GM12878 (cell line): ENCODE measurements at regions not wholly inside any gene's neighbourhood (a gene's known extent, or its start where the extent isn't known, plus 50 kb on each side); places are given as distances from the start of the nearest gene placed in this dataset.

Experiments used
- ATAC-seq: fragments of 200-7000 bp; cut with Tn5 transposase; 3 replicates; pipeline ENCODE4 v1.9.1; 2020; ENCODE audit warnings: mild to moderate bottlenecking, moderate library complexity
- BruUV-seq: library from RNA; stranded (reverse); fragments of 400-500 nt; replicated peaks from 2 replicates; lab custom pipeline; 2021; lab: Mats Ljungman, UMichigan
- CTCF ChIA-PET: fragments of 300-600 bp; sonication (Branson Sonifier 250); formaldehyde crosslinking; extraction: SDS; loops from one replicate; lab custom pipeline; 2021; ENCODE audit warnings: inconsistent platforms; lab: Yijun Ruan, JAX
- POLR2A ChIA-PET: fragments of 350-600 bp; formaldehyde crosslinking; extraction: SDS; loops from one replicate; lab custom pipeline; 2021; ENCODE audit warnings: inconsistent platforms; lab: Charles Lee
- RAD21 ChIA-PET: fragments of 300-600 bp; sonication (Branson Sonifier 250); formaldehyde crosslinking; loops from one replicate; lab custom pipeline; 2023; ENCODE audit warnings: antibody characterized with exemption; ENCODE audit not compliant: unreplicated experiment; lab: Charles Lee
- SMC1A ChIA-PET: fragments of 300-600 bp; sonication (Branson Sonifier 250); formaldehyde crosslinking; loops from one replicate; lab custom pipeline; 2023; ENCODE audit not compliant: unreplicated experiment, uncharacterized antibody; lab: Charles Lee
- DNase-seq: peaks from one replicate; pipeline ENCODE4 v3.0.0-alpha.2; 2011; ENCODE audit warnings: low read depth, low spot score
- FAIRE-seq: peaks from 3 replicates; lab custom pipeline; 2011; peaks lifted over from hg19 to GRCh38; lab: Jason Lieb, UNC
- H2AFZ ChIP-seq: 2 replicates; pipeline ENCODE4 v1.6.0; 2011; ENCODE audit warnings: low read depth, low read length, control low read depth; ENCODE audit not compliant: control insufficient read depth
- H3K27ac ChIP-seq: 2 replicates; pipeline ENCODE4 v1.5.1; 2011; ENCODE audit warnings: control low read depth; ENCODE audit not compliant: control insufficient read depth, insufficient read depth
- H3K27me3 ChIP-seq, 2 experiments: replicated peaks in 1 of 2; 2 replicates each; pipeline versions ENCODE4 v1.6.0 to v1.6.1; 2011; ENCODE audit warnings: low read length in 1 of 2; ENCODE audit not compliant: control insufficient read depth in 2 of 2, insufficient read depth in 2 of 2
- H3K36me3 ChIP-seq, 2 experiments: 2 replicates each; pipeline ENCODE4 v1.5.1; 2011; ENCODE audit warnings: low read length in 1 of 2; ENCODE audit not compliant: control insufficient read depth in 2 of 2, insufficient read depth in 2 of 2
- H3K4me1 ChIP-seq: 2 replicates; pipeline ENCODE4 v1.6.1; 2011; ENCODE audit warnings: mild to moderate bottlenecking, low read length, moderate library complexity, mixed read lengths; ENCODE audit not compliant: control insufficient read depth, insufficient read depth
- H3K4me2 ChIP-seq: 2 replicates; pipeline ENCODE4 v1.6.0; 2011; ENCODE audit warnings: control low read depth; ENCODE audit not compliant: control insufficient read depth, insufficient read depth
- H3K4me3 ChIP-seq: fragments of 200-600 bp; sonication (generic); 2 replicates; pipeline ENCODE4 v1.5.1; 2016
- H3K79me2 ChIP-seq: 2 replicates; pipeline ENCODE4 v1.6.0; 2011; ENCODE audit warnings: low read length; ENCODE audit not compliant: control insufficient read depth, insufficient read depth
- H3K9ac ChIP-seq: 2 replicates; pipeline ENCODE4 v1.8.0; 2011; ENCODE audit warnings: low read length, control low read depth, mixed read lengths; ENCODE audit not compliant: control insufficient read depth, insufficient read depth
- H3K9me3 ChIP-seq: replicated peaks from 3 replicates; pipeline ENCODE4 v1.5.1; 2011; ENCODE audit warnings: mild to moderate bottlenecking, low read length; ENCODE audit not compliant: control insufficient read depth, insufficient read depth
- H4K20me1 ChIP-seq: 2 replicates; pipeline ENCODE4 v1.6.0; 2011; ENCODE audit not compliant: control insufficient read depth, insufficient read depth
- ASH2L ChIP-seq: fragments of 300-600, 200-600 bp; sonication (generic); IDR thresholded peaks from 2 replicates; pipeline ENCODE4 v1.6.1; 2017; ENCODE audit warnings: low read depth, mild to moderate bottlenecking, borderline replicate concordance
- BRCA1 ChIP-seq: IDR thresholded peaks from 2 replicates; pipeline ENCODE4 v1.6.1; 2011; ENCODE audit warnings: low read depth, low read length, improper control_type of control experiment
- FOXM1 ChIP-seq: IDR thresholded peaks from 2 replicates; pipeline ENCODE4 v1.6.1; 2012; ENCODE audit warnings: low read depth, mild to moderate bottlenecking, inconsistent platforms, low read length, moderate library complexity
- NR2C1 ChIP-seq: fragments of 450-650 bp; IDR thresholded peaks from 2 replicates; pipeline ENCODE4 v1.6.1; 2017; ENCODE audit warnings: antibody characterized with exemption, mild to moderate bottlenecking, moderate library complexity
- PAX5 ChIP-seq: IDR thresholded peaks from 2 replicates; pipeline ENCODE4 v1.6.1; 2011; ENCODE audit warnings: low read depth, low read length, borderline replicate concordance
- POLR2AphosphoS5 ChIP-seq: IDR thresholded peaks from 2 replicates; pipeline ENCODE4 v1.6.1; 2011; ENCODE audit warnings: mild to moderate bottlenecking, low read length, inconsistent platforms
- SP1 ChIP-seq: IDR thresholded peaks from one replicate; pipeline ENCODE4 v1.6.1; 2011; ENCODE audit warnings: low read depth, low read length
- SRF ChIP-seq, 2 experiments: IDR thresholded peaks; 2 replicates each; pipeline ENCODE4 v1.6.1; 2011; ENCODE audit warnings: low read depth in 2 of 2, low read length in 2 of 2, mild to moderate bottlenecking in 1 of 2, moderate library complexity in 1 of 2
- STAT3 ChIP-seq: IDR thresholded peaks from 2 replicates; pipeline ENCODE4 v1.6.1; 2011; ENCODE audit warnings: low read depth, low read length, improper control_type of control experiment
- TARDBP ChIP-seq: IDR thresholded peaks from 2 replicates; pipeline ENCODE4 v1.6.1; 2016; ENCODE audit warnings: borderline replicate concordance
- YBX1 ChIP-seq: fragments of 450-650 bp; IDR thresholded peaks from 2 replicates; pipeline ENCODE4 v1.6.1; 2016; ENCODE audit warnings: antibody characterized with exemption
- ZNF24 ChIP-seq: fragments of 450-650 bp; IDR thresholded peaks from 2 replicates; pipeline ENCODE4 v1.6.1; 2017; ENCODE audit warnings: antibody characterized with exemption, mild to moderate bottlenecking
- WGBS: methylation state at CpG from one replicate; pipeline ENCODE4 v1.1.6; 2016; ENCODE audit warnings: low lambda C conversion rate; ENCODE audit not compliant: insufficient replicate concordance, insufficient coverage; ENCODE audit errors: missing lambda C conversion rate; 5-methylcytosine and 5-hydroxymethylcytosine counted together
- in situ Hi-C: fragments of 300-500 bp; cut with MboI; formaldehyde crosslinking; loops from 9 replicates; pipeline ENCODE4 v1.14.3; 2018; ENCODE audit warnings: mixed read lengths
- intact Hi-C: fragments of 100-400 bp; cut with micrococcal nuclease; formaldehyde crosslinking; loops from one replicate; pipeline ENCODE4 v1.14.2; 2022; ENCODE audit not compliant: unreplicated experiment
- TF ChIP-seq, protein P1 (sequence below): fragments of 450-650 bp; IDR thresholded peaks from 2 replicates; pipeline ENCODE4 v1.6.1; 2018; ENCODE audit warnings: borderline replicate concordance, mild to moderate bottlenecking; ENCODE audit not compliant: partially characterized antibody
- TF ChIP-seq, protein P2 (sequence below): fragments of 450-650 bp; IDR thresholded peaks from 2 replicates; pipeline ENCODE4 v1.6.1; 2018; ENCODE audit warnings: mild to moderate bottlenecking, low read depth, moderate library complexity; ENCODE audit not compliant: partially characterized antibody

DNA sequence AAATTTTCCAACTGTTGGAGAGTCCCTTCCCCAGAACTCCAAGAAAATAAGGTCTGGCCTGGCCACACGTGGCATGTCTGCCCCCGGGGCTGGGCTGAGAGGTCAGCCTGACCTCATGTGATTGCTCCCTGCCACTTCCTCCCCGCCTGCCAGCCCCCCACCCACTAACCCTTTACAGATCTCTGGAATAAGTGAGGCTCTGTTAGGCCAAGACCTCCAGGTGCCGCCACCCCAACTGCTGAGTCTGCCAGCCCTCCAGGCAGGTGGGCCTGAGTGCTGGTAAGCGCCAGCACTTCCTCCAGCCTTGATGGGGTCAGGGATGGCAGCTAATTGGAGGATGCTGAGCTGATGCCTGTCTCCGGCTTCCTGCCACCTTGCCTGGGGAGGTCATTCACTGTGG is 658.4 kb downstream of the MED13L start (continued):
- TF ChIP-seq SRF (IDR thresholded peaks at IDR 0.05; ENCODE audit: low read depth in 2 of 2, low read length in 2 of 2) (no peak), TARDBP (no peak)

DNA sequence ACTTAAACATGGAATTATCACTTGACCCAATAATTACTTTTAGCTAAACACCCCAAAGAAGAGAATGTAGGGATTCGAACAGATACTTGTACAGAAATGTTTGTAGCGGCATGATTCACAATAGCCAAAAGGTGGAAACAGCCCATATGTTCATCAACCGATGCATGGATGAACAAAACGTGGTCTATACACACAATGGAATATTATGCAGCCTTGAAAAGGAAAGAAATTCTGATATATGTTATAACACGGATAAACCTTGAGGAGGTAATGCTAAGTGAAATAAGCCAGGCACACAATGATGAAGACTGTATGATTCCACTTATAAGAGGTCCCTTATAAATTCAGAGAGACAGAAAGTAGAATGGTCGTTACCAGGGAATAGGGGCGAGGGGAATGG is 659.4 kb downstream of the MED13L start:
- H3K79me2 ChIP-seq: no peaks in the 10 kb centered on the region
- in situ Hi-C loops: no loop called here
- SMC1A ChIA-PET: no interaction called here
- H3K4me3 ChIP-seq: no peak overlapping the region
- WGBS: 56% methylated on average over 7 of the region's 7 CpGs
- CTCF ChIA-PET: no interaction called here
- no peak for DNase-seq
- FAIRE-seq: no peak
- H3K9me3 ChIP-seq: no peaks in the 10 kb centered on the region; the same call in 2 of the 3 replicates
- TF ChIP-seq, protein P1, sequence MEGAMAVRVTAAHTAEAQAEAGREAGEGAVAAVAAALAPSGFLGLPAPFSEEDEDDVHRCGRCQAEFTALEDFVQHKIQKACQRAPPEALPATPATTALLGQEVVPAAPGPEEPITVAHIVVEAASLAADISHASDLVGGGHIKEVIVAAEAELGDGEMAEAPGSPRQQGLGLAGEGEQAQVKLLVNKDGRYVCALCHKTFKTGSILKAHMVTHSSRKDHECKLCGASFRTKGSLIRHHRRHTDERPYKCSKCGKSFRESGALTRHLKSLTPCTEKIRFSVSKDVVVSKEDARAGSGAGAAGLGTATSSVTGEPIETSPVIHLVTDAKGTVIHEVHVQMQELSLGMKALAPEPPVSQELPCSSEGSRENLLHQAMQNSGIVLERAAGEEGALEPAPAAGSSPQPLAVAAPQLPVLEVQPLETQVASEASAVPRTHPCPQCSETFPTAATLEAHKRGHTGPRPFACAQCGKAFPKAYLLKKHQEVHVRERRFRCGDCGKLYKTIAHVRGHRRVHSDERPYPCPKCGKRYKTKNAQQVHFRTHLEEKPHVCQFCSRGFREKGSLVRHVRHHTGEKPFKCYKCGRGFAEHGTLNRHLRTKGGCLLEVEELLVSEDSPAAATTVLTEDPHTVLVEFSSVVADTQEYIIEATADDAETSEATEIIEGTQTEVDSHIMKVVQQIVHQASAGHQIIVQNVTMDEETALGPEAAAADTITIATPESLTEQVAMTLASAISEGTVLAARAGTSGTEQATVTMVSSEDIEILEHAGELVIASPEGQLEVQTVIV: no peak
- TF ChIP-seq FOXM1 (no peak), BRCA1 (no peak), SRF (IDR thresholded peaks at IDR 0.05; ENCODE audit: low read depth in 2 of 2, low read length in 2 of 2) (no peak), STAT3 (no peak), PAX5 (no peak), POLR2AphosphoS5 (no peak), ASH2L (no peak), YBX1 (no peak), ZNF24 (no peak), NR2C1 (no peak), SP1 (no peak)
- TF ChIP-seq, protein P2, sequence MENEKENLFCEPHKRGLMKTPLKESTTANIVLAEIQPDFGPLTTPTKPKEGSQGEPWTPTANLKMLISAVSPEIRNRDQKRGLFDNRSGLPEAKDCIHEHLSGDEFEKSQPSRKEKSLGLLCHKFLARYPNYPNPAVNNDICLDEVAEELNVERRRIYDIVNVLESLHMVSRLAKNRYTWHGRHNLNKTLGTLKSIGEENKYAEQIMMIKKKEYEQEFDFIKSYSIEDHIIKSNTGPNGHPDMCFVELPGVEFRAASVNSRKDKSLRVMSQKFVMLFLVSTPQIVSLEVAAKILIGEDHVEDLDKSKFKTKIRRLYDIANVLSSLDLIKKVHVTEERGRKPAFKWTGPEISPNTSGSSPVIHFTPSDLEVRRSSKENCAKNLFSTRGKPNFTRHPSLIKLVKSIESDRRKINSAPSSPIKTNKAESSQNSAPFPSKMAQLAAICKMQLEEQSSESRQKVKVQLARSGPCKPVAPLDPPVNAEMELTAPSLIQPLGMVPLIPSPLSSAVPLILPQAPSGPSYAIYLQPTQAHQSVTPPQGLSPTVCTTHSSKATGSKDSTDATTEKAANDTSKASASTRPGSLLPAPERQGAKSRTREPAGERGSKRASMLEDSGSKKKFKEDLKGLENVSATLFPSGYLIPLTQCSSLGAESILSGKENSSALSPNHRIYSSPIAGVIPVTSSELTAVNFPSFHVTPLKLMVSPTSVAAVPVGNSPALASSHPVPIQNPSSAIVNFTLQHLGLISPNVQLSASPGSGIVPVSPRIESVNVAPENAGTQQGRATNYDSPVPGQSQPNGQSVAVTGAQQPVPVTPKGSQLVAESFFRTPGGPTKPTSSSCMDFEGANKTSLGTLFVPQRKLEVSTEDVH: no peak
- TF ChIP-seq, all 136 proteins: peak for 0
- no peaks in the 10 kb centered on the region for H3K4me1 ChIP-seq
- no peaks in the 10 kb centered on the region for H3K36me3 ChIP-seq
- no peaks in the 10 kb centered on the region for H3K27me3 ChIP-seq
- BruUV-seq: no TSS peak
- no peak for ATAC-seq
- no peaks in the 10 kb centered on the region for H4K20me1 ChIP-seq
- H2AFZ ChIP-seq: no peak overlapping the region
- RAD21 ChIA-PET: no interaction called here
- no peak overlapping the region for H3K27ac ChIP-seq
- H3K4me2 ChIP-seq: no peak overlapping the region
- intact Hi-C loops: no loop called here
- H3K9ac ChIP-seq: no peak overlapping the region
- POLR2A ChIA-PET: no interaction called here
